ENCODE measurements at regions not wholly inside any gene's neighbourhood (a gene's known extent, or its start where the extent isn't known, plus 50 kb on each side); places are given as distances from the start of the nearest gene placed in this dataset.
"Not testable (repeated sequence)": the region's sequence is repeated elsewhere in the genome, so short reads cannot be mapped to it uniquely, and the experiment has no call there.

DNA sequence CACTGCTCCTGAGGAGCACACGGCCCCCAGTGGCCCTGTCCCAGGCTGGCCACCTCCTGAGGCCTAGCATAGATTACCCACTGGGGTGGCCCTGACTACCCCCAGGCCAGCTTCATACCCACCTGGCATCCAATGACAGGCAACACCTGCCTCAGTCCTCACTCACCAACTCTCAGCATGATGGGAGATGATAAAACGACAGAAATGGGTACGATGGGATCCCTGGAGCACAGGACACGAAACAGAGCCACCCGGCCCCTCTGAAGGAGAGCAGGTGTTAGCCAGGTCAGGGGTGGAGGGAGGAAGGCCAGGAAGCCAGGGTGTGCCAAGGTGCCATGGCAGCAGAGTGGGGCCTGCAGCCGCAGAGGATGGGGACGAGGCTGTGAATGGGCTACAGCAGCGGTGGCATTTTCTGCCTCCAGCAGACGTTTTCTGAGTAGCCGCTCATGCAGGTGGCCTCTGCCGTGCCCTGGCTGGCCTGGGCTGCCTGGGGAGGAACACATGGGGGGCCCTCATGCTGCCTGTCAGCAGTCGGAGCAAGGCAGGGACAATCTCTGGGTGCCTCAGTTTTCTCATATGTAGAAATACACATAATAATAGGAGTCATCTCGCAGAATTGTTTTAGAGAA, 50.2 kb upstream of the FGF3 start:
- no peak for DNase-seq

DNA sequence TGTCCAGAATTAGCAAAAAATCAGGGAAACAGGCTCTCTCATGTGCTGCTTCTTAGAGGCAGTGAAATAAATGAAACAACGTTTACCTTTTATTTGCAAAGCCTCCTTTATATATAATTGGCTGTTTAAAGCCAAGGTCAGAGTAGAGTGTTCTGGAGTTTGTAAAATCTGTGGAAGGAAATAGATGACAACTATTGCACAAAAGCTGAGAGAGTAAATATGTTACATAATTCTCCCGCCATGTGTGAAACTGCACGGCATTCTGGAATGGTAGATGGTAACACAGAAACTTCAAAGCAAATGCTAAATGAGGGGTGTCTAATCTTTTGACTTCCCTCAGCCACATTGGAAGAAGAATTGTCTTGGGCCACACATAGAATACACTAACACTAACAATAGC, 51.5 kb upstream of the FGF3 start:
- DNase-seq, result no peak

DNA sequence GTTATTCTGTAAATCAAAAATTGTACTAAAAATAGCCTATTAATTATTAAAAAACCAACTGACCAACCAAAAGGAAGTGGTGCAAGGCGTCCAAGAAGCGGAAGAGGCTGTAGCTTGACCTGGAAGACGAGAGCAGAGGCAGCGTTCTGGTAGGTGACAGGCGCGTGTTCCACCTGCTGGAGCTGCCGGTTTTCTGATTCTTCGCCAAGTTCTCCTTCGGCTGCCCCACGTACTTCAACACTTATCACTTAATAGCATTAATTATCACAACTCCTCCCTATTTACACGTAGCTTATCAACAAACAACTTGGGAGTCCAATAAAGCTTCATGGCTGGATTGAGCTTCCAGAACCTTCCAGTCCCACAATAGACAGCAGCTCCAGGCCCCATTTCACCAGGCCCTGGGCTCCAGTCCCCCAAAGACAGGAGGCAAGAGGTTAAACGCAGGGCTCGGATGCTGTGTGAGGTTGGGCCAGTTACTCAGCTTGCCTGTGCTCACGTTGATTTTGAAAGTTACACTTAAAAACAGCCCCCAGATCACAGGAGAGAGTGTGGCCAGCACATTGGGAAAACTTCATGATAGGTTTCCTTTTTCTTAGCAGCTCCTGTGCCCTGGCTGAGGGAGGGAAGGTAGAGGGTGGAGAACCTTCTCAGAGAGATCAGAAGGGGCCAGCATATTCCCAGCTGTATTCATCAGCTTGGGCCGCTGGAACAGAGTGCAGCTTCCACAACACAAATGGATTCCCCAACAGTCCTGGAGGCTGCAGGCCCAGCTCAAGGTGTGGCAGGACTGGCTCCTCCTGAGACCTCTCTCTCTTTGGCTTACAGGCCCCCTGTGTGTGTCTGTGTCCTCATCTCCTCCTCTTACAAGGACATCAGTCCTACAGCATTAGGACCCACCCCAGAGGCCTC, 54.2 kb upstream of the FGF3 start:
- DNase-seq, result no peak

DNA sequence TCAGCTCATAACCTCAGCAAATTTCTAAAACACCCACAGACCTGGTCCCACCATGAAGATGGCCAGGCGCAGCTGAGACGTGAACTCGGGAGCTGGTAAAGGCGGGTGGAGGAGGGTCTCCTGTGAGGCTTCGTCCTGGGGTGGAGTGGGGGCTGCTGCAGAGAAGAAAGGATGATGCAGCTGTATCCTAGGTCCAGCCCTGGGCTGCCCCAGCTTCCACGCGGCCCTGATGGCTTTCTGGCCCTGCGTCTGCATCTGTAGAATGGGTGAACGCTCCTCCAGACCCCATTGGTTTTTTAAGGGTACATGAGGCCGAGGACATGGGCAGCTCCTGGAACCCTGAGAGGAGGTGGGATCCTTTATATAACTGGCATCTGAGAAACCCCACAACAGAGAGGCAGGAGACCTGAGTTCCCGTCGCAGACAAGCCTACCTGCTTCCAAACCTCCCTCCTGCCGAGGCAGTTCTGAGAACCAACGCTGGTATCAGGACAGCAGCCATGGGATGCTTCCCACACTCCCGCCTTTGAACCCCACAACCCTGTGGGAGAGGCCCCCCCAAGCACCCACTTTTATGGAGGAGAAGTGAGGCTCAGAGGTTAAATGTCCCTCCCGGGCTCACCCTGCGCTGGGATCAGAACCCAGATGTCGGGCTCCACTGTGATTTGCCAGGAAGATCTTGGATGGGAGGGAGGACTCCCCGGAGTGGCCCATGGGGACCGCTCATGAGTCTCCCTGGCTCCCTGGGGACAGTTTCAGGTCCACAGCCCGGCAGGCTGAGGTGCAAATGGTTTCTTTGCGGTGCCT, 55.2 kb upstream of the FGF3 start:
- no peak for DNase-seq

DNA sequence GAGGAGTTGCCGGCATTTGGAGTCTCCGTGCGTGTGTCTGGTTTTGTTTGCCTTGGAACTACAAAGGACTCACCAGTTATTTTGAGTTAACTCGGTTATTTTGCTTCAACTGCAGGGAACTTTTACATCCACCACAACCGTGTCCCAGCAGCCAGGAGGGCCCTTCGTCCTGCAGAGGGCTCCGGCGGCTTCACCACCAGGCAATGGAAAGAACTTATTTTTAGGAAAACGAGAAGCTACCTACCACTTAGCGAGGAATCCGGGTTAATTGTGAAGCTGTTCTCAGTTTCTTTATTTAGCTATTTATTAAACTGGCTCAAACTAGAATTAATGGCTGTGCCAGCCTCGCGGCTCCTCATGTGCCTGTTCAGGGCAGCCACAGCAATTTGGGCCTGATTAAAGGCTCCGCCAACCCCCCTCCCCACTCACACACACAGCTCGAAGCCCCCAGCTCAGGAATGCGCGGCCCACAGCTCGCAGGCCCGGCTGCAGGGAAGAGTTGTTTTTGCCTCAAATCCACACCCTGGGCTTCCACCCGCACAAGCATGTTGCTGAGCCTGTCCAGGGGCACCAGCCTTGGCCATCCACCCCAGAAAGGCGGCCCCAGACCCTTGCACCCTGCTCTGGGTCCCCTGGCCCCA, 55.9 kb upstream of the FGF3 start:
- no peak for DNase-seq

DNA sequence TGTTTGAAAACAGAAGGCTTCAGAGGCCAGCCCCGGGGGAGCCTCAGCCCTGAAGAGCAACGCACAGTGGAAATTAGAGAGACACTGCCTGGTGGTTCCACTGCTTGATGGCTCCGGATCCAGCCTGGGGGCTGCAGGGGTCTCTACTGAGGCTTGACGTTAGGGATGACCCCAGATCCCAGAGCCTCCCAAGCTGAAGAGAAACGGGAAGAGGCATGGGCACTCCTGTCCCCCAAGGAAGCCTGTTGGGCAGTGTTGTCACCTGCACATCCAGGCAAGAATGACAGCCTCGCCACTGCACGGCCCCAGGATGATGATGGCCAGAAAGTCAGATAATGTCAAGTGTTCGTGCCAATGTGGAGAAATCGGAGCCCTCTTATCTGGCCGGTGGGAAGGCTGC, 56.8 kb upstream of the FGF3 start:
- DNase-seq, result no peak

DNA sequence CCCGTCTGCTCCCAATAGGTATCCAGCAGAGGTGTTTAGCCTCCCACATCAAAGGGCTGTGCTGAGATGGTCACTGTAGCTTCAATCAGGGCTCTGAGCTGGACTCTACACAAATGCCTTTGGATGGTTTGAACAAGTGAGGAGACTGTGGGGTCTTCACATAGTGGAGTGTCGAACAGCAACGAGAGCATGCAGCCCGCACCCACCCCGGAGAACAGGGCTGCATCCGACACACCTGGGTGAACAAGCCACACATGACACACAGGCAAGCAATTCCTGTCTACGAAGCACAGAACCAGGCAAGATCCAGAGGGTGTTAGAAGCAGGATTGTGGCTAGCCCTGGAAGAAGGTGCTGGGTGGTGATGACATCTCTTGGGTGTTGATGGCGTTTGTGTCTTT, 58.0 kb upstream of the FGF3 start:
- no peak for DNase-seq

DNA sequence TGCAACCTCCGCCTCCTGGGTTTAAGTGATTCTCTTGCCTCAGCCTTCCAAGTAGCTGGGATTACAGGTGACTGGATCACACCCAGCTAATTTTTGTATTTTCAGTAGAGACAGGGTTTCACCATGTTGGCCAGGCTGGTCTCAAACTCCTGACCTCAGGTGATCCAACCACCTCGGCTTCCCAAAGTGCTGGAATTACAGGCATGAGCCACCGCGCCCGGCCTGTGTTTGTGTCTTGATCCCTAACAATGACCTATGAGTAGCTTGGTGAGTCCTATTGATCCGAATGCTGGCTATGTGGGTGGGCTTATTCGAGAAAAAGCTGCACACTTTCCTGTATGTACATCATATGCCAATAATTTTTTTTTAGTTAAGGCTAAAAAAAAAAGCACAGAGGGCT, 58.5 kb upstream of the FGF3 start:
- DNase-seq, result not testable (repeated sequence)

DNA sequence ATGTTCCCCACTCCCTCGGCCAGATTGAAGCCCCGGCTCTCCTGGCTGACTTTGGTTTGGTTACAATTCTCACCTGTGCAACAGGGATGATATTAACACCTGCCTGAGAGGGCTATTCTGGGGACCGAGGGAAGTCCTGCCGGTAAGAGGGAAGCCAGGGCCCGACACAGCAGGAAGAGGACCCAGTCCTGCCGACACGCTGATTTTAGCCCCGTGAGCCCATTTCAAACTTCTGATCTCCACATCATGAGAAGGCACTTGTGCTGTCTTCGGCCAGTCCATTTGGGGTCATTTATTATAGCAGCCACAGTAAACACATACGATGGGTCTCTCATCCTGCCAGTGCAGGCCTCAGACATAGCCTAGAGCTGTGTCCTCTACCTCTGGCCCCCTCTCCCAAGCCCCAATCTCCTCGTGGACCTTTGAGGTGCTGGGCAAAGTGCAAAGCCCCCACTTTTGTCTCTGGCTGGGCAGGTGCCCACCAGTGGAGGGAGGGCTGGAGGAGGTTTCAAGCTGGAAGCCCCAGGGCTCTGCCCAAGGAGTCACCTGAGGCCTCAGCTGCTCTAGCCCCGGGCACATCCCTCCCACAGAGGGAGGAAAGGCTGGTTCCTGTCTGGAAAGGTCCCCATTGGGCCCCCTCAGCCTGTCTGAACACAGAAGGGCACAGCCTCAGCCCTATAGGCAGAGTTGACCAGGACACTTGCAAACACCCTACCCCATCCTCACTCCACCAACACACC, 59.1 kb upstream of the FGF3 start:
- DNase-seq, result no peak

DNA sequence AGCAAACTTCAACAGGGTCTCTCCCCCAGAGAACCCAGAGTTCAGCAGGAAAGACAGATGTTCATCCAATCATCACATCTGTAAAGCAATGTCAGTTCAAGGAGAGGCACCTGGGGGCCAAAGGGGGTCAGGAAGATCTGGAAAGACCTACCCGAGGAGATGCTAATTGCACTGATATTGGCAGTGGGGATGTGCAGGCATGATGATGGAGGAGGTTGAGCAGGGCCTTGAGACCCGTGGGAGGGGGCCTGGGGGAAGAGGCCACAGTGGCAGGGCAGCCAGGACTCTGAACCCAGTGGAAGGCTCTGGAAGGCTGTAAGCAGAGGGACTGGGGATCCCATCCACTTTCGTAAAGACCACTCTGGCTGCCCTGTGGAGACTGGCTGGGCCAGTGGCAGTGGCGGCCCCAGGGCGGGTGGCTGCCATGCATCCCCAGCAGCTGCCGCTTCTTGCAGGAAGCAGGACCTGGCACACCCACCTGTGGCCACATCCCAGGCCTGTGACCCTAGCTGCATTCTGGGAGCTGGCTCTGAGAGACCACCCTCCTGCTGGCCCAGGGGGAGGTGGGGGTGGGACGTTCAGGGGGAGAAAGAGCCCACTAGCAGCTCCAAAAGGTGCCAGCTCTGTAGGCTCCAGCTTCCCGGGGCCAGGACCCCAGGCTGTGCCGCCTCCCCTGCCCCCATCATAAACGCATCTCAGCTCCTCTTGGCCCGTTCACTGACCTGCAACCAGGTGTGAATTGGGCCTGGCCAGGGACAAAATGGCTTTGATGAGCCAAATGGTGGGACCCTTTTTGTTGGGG, 59.9 kb upstream of the FGF3 start:
- no peak for DNase-seq

DNA sequence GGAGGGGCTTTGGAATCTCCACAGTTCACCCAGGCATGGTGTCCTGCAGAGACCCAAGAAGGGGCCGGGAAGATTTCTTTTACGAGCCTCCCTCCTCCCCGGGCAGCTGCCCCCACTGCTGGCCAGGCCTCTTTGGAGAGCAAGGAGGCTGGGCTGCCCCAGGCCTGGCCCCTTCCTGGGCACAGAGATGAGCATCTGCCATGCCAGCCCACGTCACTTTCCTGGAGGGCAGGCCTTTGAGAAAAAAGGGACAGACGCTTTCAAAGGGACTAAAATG, 60.5 kb upstream of the FGF3 start:
- no peak for DNase-seq

DNA sequence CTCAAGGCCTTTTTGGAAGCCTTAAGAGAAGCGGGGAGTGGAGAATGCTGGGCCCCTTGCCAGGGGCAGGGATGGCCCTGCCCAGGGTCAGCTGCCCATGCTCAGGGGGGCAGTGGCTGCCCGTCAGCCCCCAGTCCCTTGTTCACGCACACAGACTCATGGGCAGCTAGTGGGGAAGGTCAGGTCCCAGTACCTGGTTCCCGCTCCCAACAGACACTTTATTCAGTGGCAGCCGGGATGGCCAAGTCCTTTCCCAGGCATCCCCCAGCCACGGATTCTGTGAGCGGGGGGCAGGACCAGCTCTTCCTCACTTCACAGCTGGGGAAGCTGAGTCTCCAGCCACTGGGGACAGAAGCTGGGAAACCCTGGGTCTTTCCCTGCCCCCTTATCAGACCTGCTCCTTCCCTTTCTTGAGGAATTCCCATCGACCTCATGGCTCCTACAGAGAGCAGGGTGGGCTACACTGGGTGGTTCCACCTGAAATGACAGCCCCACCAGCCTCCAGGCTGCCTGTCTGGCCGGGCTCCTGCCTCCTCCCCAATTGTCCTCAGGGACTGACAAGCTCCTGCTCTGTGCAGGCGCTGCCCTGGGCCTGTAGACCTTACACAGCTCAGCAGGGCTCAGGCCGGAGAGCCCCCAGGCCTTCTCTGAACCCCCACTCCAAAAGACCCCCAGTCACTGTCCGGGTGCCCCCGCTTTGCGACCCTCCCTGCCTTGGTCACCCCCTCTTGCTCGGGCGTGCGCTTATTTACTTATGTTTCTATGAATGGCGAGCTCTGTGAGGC, 61.0 kb upstream of the FGF3 start:
- DNase-seq, result no peak

DNA sequence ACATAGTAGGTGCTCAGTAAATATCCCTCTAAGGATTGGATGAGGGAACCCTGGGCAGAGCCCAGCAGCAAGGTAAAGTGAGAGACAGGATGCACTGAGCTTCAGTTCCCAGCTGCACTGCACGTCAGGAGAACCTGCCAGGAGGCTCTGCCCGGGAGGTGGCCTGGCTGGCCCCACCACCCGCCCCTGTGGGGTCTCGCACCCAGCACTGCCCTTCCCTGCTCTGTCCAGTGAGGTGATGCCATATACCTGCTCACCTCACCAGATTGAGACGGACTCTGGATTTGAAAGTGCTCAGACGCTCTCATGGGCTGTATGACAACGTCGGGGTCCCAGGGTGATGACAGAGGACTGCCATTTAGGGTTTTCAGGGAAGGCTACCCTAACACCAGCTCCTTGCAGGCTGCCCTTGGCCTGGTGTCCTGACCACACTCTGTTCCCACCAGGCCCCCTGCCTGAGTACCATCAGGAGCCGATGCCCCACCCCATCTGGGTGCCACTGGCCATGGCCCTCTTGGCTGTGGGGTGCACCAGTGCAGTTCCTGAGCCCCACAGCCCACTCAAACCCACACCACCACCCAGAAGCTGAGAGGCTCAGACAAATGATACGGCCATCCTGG, 61.7 kb upstream of the FGF3 start:
- no peak for DNase-seq

DNA sequence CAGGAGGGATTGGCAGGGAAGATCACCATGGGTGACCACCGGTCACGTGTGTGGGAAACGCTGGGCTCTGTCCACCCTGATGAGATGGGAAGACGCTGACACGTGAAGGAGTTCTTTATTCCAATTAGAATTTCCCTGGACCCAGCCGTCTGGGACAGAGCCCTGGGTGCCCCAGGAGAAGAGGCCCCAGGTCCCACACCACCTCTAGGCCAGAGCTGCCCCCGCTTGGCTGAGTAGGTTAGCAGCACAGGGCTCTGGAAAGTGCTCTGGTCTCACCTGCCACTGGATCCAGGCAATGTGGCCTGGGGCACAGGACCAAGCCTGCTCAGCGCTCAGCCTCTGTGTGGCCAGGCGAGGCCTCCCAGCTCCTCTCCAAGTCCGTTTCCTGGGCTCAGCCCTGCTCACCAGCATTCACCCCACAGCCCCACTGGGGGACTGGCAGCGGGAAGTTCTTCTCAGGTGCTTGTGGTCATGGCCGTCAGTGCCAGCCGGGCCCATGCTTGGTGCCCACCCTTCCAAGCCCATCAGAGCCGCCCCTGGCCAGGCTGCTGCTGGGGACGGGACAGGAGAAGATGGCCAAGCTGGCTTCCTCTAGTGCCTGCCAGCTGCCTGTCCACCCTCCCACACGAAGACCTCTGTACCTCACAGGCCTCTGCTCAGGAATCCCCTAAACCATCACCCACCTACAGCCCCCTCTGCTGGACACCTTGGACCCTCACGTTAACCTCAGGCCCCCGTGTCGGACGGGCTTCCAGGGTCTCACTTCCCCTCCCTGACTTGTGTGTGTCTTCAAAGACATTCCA, 62.5 kb upstream of the FGF3 start:
- DNase-seq, result no peak

DNA sequence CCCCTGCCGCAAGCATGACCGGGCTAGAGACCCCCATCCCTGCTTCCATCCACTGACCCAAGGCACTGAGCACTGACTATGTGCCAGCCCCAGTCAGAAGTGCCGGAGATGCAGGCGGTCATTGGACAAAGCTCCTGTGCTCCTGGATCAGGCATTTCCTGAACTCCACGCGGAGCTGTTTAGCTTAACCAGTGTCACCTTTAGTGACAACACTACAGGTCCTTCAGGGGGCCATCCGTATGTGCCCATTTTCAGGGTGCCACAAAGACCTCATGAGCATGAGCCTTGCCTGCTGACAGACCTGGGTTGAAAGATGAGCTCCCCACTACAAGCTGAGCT, 63.0 kb upstream of the FGF3 start:
- DNase-seq, result no peak

DNA sequence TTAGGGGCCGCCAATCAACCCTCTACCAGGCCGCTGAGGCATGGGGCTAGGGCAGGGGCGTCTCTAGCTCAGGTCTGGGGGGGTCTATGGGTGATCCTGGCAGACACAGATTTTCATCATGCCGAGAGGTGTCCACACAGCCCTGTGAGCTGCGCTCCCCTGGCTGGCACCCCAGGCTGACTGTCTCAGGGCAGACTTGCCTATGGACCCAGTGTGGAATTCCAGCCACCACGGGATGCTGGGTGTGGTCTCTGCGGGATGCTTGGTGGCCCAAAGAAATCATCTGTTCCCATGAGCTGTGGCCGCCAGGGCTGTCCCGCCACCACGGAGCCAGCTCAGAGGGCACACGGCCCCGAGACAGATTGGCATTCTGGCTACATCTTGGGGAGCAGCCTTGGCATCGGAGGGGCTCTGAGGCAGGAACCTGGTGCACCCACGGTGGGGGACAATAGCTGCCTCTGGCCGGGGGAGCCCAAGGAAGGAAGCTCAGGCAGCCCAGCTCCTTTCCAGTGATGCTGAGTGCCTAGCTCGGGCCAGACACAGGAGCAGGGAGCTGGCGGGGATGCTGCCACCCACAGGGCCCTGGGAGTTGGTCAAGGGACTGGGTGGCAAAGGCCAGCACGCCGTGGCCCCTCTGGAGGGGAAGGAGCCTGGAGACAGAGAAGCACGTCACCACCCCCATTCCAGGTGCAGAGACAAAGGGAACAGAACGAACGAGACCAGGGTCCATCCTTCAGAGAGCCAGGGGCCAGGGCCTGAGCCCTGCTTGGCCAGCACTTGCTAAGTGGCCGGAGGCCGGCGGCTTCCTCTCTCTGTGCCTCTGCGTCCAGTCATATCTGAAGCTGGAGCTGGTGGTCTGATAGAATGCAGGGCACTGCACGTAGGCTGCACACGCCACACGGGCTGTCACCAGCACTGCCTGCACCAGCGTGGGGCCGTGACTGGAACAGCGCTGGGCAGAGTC, 64.4 kb upstream of the FGF3 start:
- DNase-seq, result no peak

DNA sequence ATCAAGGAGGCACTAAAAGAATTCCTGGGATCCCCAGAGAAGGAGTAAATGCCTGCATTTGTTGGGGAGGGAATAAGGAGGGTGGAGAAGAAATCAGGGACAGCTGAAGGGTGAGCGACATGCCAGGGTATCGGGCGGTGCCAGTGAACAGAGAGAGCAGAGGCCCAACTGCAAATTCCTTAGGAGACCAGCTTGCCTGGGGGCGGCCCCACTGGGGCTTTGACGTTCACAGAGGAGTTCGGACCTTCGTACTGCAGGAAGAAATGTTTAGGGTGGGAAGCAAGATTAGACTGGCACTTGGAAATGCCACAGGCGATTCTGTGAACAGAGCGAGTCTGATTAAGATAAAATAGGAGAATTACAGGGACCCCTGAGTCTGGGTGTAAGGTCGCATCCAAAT, 65.1 kb upstream of the FGF3 start:
- DNase-seq, result no peak

DNA sequence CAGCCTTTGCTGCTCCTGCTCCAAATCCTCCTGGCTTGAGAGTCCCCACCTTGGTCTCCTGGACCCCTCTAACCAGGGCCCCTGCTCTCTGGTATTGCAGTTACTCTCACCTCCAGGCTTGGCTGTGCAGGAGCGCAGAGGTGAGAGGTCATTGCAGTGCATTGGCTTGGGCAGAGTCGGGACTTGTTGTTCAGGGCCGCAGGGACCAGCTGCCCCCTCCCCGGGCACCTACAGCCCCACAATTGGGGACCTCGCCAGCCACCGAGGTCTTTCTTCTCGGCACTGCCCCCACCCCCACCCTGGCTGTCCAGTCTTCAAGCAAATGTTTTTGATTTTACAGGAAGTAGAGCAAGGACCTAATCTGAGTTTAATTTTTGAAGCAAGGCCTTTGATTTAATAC, 65.5 kb upstream of the FGF3 start:
- DNase-seq, result no peak

DNA sequence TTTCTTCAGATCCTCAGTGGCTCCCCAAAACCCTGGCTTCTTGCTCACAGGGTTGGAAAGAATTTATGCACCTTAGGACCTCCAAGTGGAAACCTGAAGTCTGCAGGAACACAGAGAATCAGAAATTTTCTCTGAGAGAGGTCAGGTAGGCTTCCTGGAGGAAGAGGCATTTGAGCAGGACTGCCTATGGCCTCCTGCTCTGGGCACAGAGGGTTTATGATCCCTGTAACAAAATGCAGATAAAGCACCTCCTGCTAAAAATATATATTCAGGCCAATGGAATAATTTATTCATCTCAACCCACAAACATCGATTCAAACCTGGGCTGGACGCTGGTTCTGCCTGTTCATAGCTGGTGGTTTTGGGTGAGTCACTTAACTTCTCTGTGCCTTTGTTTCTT, 68.1 kb upstream of the FGF3 start:
- no peak for DNase-seq
